GM12872 (cell line): ENCODE measurements at regions not wholly inside any gene's neighbourhood (a gene's known extent, or its start where the extent isn't known, plus 50 kb on each side); places are given as distances from the start of the nearest gene placed in this dataset.

Experiments
- TF ChIP-seq, protein P1 (sequence below): IDR thresholded peaks from 3 replicates; pipeline ENCODE4 v1.5.1; 2011; ENCODE audit warnings: low read depth, mild to moderate bottlenecking, low read length, moderate library complexity; ENCODE audit not compliant: insufficient read depth

DNA sequence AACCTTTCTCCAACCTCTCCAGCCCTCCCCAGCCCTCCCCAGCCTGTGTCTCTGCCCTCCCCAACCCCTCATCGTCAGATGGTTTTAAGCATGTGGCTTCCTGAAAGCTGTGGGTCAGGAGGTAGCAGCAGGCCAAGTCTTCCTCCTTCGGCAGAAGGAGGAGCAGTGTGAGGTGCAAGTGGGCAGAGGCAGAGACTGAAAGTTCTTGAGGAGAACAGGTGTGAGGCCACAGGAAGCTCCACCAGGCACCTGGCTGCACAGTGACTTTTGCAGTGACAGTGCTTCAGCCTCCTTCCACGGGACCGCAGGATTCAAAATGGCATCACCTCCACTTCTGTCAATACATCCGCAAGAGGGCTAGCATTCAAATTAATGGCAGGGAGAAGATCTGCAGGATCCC lies 203.9 kb upstream of the LEF1 start:
- TF ChIP-seq, protein P1, sequence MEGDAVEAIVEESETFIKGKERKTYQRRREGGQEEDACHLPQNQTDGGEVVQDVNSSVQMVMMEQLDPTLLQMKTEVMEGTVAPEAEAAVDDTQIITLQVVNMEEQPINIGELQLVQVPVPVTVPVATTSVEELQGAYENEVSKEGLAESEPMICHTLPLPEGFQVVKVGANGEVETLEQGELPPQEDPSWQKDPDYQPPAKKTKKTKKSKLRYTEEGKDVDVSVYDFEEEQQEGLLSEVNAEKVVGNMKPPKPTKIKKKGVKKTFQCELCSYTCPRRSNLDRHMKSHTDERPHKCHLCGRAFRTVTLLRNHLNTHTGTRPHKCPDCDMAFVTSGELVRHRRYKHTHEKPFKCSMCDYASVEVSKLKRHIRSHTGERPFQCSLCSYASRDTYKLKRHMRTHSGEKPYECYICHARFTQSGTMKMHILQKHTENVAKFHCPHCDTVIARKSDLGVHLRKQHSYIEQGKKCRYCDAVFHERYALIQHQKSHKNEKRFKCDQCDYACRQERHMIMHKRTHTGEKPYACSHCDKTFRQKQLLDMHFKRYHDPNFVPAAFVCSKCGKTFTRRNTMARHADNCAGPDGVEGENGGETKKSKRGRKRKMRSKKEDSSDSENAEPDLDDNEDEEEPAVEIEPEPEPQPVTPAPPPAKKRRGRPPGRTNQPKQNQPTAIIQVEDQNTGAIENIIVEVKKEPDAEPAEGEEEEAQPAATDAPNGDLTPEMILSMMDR = no peak

DNA sequence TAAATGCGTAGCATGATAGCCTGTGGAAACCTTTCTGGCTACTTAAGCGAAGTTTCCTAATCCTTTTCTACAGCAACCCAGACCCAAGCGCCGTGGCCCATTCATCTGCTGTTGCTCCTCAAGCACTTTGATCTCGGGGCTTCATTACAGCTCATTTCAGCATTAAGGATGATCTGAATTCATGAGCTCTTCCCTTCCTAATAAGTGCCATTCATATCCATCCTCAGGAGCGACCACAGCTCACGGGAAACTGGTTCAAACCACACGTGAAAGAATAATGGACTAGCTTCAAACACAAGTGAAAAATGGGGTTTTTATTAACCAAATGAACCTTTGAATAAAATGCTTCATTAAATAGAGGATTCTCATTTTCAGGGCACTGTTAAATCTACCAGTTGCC lies 202.6 kb upstream of the LEF1 start:
- TF ChIP-seq, protein P1 = no peak

DNA sequence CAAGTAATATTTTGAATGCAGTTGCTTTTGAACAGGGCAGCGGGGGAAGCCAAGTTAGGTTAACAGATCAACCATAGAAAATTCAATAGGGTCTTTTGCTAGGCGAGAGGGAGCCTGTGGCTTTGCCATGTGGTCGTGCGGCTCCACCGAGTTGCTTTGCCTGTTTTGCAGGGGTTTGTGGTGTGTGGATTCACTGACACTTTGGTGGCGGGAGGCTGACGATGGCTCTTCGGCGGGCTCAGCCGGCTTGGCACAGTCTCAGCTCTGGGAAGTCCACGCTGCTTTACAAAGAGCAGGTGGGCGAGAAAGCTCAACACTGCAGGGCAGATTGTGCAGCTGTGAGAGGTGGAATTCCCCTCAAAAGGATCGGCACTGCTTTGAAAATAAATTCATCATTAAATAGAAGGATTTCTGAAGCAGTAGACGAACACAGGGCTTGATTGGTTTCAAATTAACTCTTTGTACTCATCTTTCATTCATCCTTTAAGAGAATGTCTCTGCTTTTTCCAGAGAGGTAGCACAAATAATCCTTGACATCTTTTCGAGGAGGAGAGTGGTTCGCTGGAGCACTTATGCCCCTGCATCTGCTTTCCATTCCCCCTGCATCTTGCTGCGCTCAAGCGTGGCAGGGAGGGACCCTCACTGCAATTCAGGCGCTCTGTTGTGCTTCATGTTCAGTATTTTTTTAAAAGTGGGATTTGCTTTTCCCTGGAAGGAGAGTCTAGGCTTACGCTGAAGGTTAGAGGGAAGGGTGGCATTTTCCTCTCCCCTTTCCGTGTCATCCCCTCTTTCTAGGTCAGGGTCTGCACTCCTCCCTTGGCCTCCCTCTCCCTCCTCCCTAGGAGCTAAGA lies 201.8 kb upstream of the LEF1 start:
- TF ChIP-seq, protein P1 = no peak

DNA sequence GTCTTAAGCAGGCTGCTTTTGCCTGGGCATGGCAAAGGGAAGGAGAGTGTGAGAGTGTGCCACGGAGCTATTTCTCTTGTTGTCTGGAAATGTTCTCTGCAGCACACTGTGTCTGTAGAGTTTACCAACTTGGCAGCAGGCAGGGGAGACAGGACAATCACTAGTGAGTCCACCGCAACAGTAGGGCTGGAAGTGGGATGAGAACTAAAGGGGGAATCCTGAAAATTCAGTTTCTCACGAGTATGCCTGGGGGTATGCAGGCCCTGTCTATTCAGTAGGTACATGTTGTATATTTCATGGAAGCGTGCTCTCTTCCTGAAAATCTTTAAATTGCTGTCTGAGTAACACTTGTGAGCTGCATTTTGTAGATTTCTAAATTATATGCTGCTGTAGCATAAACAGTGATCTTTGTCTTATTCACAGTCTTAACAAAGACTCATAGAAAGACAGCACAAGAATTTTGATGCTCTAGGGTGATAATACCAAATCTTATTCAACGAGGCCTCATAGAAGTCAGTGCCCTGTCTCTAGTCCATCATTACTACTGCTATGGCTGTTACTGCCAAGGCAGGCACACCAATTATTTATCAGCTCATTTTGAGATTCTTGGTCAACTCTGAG lies 200.4 kb upstream of the LEF1 start:
- TF ChIP-seq, protein P1 = no peak

DNA sequence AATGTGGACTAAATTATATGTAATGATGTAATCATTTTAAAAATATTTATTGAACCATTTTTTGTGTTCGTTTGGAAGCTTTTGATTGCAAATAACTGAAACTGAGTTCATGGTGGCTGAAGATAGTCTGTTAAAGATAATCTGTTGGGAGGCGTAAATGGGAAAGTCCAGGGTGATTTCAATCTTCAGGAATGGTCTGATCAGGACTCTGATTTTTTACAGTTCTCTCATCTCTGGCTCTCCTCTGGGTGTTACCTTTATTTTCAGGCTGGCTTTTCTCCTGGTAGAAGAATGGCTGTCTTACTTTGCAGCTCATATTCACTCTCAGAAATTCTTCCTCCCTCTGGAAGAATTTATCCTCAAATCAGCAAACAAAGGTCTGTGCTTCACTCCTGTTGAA lies 199.0 kb upstream of the LEF1 start:
- TF ChIP-seq, protein P1 = no peak

DNA sequence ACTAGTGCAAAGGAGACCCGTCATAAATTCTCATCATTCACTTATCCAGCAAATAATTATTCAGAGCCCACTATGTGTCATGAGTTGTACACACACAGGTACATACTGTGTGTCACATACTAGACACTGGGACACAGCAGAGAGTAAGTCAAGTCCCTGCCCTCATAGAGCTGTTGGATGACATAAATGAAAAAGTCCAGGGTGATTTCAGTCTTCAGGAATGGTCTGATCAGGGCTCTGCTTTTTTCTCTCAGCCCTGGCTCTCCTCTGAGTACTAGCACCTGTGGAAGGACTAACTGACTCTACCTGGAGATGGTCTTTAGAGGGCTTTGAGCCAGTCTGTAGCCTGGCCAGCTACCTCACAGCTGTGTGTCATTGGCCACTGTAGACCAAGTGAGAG lies 198.0 kb upstream of the LEF1 start:
- TF ChIP-seq, protein P1 = no peak

DNA sequence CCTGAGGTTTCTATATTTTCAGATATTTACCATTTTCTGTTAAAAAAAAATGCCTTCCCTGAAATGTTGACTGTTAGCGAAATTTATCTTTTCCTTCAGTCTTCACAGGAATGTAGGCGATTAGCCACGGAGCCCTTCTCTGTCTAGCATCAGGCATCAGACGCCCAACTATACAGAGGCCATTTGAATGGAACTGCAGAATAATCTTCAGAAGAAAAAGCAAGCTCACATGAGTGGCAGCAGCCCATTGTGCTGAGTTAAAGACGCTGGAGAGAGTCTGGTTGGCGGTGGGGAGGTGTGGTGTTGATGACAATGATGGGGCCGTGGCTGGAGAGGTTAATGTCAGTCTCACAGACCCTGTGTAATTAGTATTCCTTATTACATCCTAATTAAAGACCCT lies 196.8 kb upstream of the LEF1 start:
- TF ChIP-seq, protein P1 = no peak
